ENCODE measurements at regions not wholly inside any gene's neighbourhood (a gene's known extent, or its start where the extent isn't known, plus 50 kb on each side); places are given as distances from the start of the nearest gene placed in this dataset.

DNA sequence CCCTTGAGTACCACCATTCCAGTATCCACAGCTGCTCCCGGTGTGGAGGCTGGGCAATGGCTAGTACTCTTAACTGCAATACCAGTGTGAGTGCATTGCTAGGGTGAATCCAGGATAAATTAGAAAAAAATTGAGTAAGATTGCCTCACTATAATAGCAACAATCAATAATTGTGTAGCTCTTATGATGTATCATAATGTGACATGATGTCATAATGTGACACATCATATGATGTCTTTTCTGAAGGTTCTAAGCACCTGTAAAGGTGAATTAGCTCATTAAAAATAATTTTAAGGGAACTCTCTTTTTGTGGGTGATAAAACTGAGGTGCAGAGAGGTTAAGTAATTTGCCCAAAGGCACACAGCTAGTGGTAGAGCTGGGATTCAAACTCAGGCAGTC lies 424.4 kb downstream of the HLX start:
- Histone ChIP-seq H3K9ac (ENCODE audit: insufficient read depth, low read length, poor library complexity, severe bottlenecking) (no peak overlapping the region), H3K27me3 (ENCODE audit: control insufficient read depth in 2 of 2, insufficient read depth in 2 of 2, low read length in 2 of 2) (no peaks in the 10 kb centered on the region), H3K36me3 (replicated peaks in 1 of 2; ENCODE audit: control insufficient read depth in 1 of 2, insufficient read depth in 2 of 2, low read length in 2 of 2) (no peaks in the 10 kb centered on the region), H3K4me2 (replicated peaks; ENCODE audit: extremely low read depth, low read length, poor library complexity, severe bottlenecking) (no peak overlapping the region), H4K20me1 (ENCODE audit: insufficient read depth, low read length) (no peaks in the 10 kb centered on the region), H3K27ac (ENCODE audit: low read depth in 1 of 2, low read length in 2 of 2) (no peak overlapping the region), H3K4me3 (replicated peaks in 1 of 3; ENCODE audit: low read depth in 2 of 3, low read length in 3 of 3) (no peak overlapping the region), H3K4me1 (ENCODE audit: control insufficient read depth in 1 of 2, insufficient read depth in 2 of 2, low read length in 2 of 2) (no peaks in the 10 kb centered on the region), H3K79me2 (ENCODE audit: insufficient read depth, low read length) (no peaks in the 10 kb centered on the region), H3K9me3 (replicated peaks in 1 of 2; ENCODE audit: control insufficient read depth in 1 of 2, insufficient read depth in 1 of 2, low read length in 2 of 2) (peaks cover 0 to 2% of the 10 kb centered on the region in 2 donors), H2AFZ (ENCODE audit: insufficient read depth, low read depth, low read length, poor library complexity, severe bottlenecking) (no peak overlapping the region)
- TF ChIP-seq, protein P1, sequence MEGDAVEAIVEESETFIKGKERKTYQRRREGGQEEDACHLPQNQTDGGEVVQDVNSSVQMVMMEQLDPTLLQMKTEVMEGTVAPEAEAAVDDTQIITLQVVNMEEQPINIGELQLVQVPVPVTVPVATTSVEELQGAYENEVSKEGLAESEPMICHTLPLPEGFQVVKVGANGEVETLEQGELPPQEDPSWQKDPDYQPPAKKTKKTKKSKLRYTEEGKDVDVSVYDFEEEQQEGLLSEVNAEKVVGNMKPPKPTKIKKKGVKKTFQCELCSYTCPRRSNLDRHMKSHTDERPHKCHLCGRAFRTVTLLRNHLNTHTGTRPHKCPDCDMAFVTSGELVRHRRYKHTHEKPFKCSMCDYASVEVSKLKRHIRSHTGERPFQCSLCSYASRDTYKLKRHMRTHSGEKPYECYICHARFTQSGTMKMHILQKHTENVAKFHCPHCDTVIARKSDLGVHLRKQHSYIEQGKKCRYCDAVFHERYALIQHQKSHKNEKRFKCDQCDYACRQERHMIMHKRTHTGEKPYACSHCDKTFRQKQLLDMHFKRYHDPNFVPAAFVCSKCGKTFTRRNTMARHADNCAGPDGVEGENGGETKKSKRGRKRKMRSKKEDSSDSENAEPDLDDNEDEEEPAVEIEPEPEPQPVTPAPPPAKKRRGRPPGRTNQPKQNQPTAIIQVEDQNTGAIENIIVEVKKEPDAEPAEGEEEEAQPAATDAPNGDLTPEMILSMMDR (IDR thresholded peaks at IDR 0.05): no peak
- H3K36me3 Mint-ChIP-seq: no peaks in the 10 kb centered on the region
- WGBS (ENCODE audit: insufficient coverage): no CpG with 5 or more reads among the region's 1 CpG
- H3K4me1 Mint-ChIP-seq: no peaks in the 10 kb centered on the region
- intact Hi-C loops (cut with micrococcal nuclease): no loop called here
- H3K9me3 Mint-ChIP-seq: peaks cover 0 to 10% (median 7%) of the 10 kb centered on the region in 7 donors
- no peak overlapping the region for H3K27ac Mint-ChIP-seq
- H3K4me3 Mint-ChIP-seq: no peak overlapping the region
- no peak for DNase-seq
- H3K27me3 Mint-ChIP-seq (ENCODE audit: low read depth in 3 of 3): peaks cover 0 to 3% (median 0%) of the 10 kb centered on the region in 3 donors

DNA sequence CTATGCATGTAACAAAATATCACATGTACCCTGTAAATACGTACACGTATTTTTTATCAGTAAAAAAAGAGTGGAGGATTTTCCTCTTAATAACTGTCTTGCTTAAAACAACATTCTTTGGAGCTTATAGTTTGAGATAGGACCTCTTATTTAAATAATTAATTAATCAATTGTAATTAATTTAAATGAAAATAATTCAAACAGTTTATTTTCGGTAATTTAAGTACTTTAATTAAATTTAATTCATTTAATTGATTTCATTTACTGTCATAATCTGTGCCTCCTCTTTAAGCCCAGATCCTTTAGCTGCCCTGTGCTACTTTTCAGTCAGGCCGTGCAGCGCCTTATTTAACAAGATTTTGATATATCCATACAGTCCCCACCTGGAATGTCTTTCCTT lies 427.0 kb downstream of the HLX start:
- Histone ChIP-seq H3K9ac (ENCODE audit: insufficient read depth, low read length, poor library complexity, severe bottlenecking) (no peak overlapping the region), H3K27ac (ENCODE audit: low read depth in 1 of 2, low read length in 2 of 2) (no peak overlapping the region), H3K4me1 (ENCODE audit: control insufficient read depth in 1 of 2, insufficient read depth in 2 of 2, low read length in 2 of 2) (no peaks in the 10 kb centered on the region), H3K79me2 (ENCODE audit: insufficient read depth, low read length) (no peaks in the 10 kb centered on the region), H2AFZ (ENCODE audit: insufficient read depth, low read depth, low read length, poor library complexity, severe bottlenecking) (no peak overlapping the region), H3K36me3 (replicated peaks in 1 of 2; ENCODE audit: control insufficient read depth in 1 of 2, insufficient read depth in 2 of 2, low read length in 2 of 2) (no peaks in the 10 kb centered on the region), H3K4me3 (replicated peaks in 1 of 3; ENCODE audit: low read depth in 2 of 3, low read length in 3 of 3) (no peak overlapping the region), H3K9me3 (replicated peaks in 1 of 2; ENCODE audit: control insufficient read depth in 1 of 2, insufficient read depth in 1 of 2, low read length in 2 of 2) (peaks cover 0 to 8% of the 10 kb centered on the region in 2 donors), H4K20me1 (ENCODE audit: insufficient read depth, low read length) (no peaks in the 10 kb centered on the region), H3K4me2 (replicated peaks; ENCODE audit: extremely low read depth, low read length, poor library complexity, severe bottlenecking) (no peak overlapping the region), H3K27me3 (ENCODE audit: control insufficient read depth in 2 of 2, insufficient read depth in 2 of 2, low read length in 2 of 2) (no peaks in the 10 kb centered on the region)
- Mint-ChIP-seq H3K36me3 (no peaks in the 10 kb centered on the region), H3K9me3 (peaks cover 4 to 12% (median 8%) of the 10 kb centered on the region in 7 donors), H3K4me3 (no peak overlapping the region), H3K27ac (no peak overlapping the region), H3K4me1 (no peaks in the 10 kb centered on the region), H3K27me3 (ENCODE audit: low read depth in 3 of 3) (peaks cover 0 to 1% (median 0%) of the 10 kb centered on the region in 3 donors)
- intact Hi-C loops (cut with micrococcal nuclease): no loop called here
- no peak for DNase-seq
- TF ChIP-seq, protein P1 (IDR thresholded peaks at IDR 0.05): no peak
- 100% methylated on average over 2 of the region's 5 CpGs for WGBS (ENCODE audit: insufficient coverage)

Data from CD14-positive monocyte (primary cell).